GM11168 (cell line): ENCODE measurements at regions not wholly inside any gene's neighbourhood (a gene's known extent, or its start where the extent isn't known, plus 50 kb on each side); places are given as distances from the start of the nearest gene placed in this dataset.
"Not testable (repeated sequence)": the region's sequence is repeated elsewhere in the genome, so short reads cannot be mapped to it uniquely, and the experiment has no call there.

ENCODE experiments used
- in situ Hi-C: fragments of 300-500 bp; cut with MboI; formaldehyde crosslinking; loops from one replicate; pipeline ENCODE4 v1.12.0; 2022; ENCODE audit warnings: low sequenced_read_pairs; ENCODE audit not compliant: unreplicated experiment

GRCh38 chr18:14357553-14358297 is 185.7 kb downstream of the POTEC start:
- in situ Hi-C loops: not testable (repeated sequence)

DNA sequence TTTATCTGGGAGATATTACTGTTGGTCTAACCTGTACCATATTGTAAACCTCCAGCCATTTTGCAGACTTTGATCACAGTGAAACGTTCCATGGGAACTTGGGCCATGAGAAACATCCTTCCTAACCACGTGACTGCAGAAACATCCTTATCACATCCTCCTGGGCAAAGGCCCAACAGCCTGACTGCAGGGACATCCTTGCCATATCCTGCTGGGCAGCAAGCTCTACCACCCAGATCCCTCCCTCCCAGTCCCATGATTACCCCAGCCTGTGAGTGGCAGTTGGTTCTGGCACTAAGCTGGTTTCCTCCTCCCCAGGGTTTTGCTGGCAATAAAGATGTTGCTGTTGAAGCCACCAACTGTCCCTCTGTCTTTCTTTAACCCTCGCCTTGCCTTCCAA is 201.2 kb downstream of the POTEC start:
- in situ Hi-C loops: not testable (repeated sequence)

GRCh38 chr18:14336017-14336416 is 203.8 kb upstream of the ZNF519 start:
- in situ Hi-C loops: not testable (repeated sequence)

DNA sequence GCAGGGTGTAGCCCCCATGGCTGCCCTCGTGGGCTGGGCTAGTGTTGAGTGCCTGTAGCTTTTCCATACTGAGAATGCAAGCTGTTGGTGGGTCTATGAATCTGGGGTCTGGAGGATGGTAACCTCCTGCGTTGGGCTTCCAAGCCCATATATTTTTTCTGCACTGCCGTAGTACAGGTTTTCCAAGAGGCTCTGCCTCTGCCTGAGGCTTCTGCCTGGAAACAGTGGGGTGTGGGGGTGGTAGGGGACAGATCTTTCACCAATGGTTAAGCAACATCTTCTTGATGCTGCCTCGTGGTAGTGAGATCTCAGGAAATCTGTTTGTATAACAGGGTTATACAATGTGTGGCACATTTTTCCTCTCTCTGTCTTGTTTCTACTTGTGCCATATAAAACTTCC is 189.0 kb upstream of the ZNF519 start:
- in situ Hi-C loops: not testable (repeated sequence)

DNA sequence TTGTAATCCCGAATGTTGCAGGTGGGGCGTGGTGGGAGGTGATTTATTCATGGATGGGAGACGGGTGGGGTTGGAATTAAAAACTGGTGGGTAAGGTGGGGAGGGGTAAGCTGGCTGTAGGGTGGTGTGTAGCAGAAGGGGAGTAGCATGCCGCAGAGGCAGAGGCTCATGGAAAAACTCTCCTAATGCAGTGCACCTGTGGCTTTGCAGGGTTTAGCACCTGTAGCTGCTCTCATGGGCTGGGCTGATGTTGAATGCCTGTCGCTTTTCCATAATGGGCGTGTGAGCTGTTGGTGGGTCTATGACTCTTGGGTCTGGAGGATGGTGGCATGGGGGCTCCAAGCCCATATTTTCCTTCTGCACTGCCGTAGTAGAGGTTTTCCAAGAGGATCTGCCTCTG is 169.0 kb upstream of the ZNF519 start:
- in situ Hi-C loops: not testable (repeated sequence)

DNA sequence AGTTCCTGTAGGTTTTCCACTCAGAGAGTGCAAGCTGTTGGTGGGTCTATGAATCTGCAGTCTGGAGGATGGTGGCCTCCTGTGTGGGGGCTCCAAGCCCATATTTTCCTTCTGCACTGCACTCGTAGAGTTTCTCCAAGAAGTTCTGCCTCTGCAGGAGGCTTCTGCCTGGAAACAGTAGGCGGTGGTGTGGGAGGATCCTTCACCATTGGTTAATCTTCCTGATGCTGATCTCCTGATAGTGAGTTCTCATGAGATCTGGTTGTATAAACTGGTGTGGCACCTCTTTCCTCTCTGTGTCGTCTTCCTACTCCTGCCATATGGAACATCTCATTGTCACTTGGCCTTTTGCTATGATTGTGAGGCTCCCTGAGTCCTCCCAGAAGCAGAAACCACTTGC is 162.8 kb upstream of the ZNF519 start:
- in situ Hi-C loops: not testable (repeated sequence)

DNA sequence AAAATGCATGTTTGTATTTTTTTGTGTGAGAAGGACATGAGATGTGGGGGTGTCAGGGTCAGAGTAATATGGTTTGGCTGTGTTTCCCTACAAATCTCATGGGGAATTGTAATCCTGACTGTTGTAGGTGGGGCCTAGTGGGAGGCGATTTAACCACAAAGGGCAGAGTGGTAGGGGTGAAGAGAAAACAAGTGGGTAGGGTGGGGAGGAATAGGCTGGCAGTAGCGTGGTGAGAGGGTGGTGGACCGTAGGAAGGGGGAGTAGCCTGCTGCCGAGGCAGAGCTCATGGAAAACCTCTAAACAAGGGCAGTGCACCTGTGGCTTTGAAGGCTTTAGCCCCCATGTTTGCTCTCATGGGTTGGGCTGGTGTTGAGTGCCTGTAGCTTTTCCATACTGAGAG is 152.8 kb upstream of the ZNF519 start:
- in situ Hi-C loops: no loop called here

GRCh38 chr18:14275391-14275790 is 143.2 kb upstream of the ZNF519 start:
- in situ Hi-C loops: not testable (repeated sequence)

GRCh38 chr18:14265637-14266410 is 133.6 kb upstream of the ZNF519 start:
- in situ Hi-C loops: not testable (repeated sequence)

DNA sequence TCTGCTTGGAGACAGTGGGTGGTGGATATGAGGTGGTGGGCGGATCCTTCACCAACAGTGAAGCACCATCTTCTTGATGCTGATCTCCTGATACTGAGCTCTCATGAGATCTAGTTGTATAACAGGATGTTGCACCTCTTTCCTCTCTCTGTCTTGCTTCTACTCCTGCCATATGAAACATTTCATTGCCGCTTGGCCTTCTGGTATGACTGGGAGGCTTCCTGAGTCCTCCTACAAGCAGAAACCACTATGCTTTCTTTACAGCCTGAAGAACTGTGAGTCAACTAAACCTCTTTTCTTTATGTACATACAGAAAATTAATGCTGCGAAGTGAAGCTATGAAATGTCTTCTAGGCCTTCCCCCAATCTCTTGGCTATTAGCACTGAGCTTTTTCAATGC is 130.6 kb upstream of the ZNF519 start:
- in situ Hi-C loops: not testable (repeated sequence)

- in situ Hi-C loops: not testable (repeated sequence)
These were observed 117.9 kb upstream of the ZNF519 start for GRCh38 chr18:14250084-14250677.

DNA sequence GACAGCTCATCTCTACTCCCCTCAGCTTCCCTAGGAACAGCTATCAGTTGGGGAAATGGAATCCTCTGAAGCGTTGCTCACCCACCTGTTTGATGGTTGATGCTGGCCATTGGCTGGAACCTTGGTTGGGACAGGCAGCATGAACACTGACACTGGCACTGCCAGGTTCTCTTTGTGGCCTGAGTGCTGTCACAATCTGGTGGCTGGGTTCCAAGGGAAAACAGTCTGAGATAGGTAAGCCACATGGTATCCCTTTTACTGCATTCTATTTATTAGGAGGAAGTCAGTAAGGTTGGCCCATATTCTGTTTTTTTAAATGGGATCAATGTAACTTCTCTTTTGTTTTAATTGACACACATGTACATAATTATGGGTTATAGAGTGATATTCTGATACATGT is 107.0 kb upstream of the ZNF519 start:
- in situ Hi-C loops: not testable (repeated sequence)

GRCh38 chr18:14236356-14237048 is 104.3 kb upstream of the ZNF519 start:
- in situ Hi-C loops: not testable (repeated sequence)

DNA sequence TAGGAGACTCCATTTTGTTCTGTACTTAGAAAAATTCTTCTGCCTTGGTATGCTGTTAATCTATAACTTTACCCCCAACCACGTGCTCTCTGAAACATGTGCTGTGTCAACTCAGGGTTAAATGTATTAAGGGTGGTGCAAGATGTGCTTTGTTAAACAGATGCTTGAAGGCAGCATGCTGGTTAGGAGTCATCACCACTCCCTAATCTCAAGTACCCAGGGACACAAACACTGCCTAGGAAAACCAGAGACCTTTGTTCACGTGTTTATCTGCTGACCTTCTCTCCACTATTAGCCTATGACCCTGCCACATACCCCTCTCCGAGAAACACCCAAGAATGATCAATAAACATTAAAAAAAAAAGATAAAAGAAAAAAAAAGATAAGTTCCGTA is 93.0 kb upstream of the ZNF519 start:
- in situ Hi-C loops: not testable (repeated sequence)

- in situ Hi-C loops: not testable (repeated sequence)
These were observed 92.5 kb upstream of the ZNF519 start for GRCh38 chr18:14224551-14225285.

DNA sequence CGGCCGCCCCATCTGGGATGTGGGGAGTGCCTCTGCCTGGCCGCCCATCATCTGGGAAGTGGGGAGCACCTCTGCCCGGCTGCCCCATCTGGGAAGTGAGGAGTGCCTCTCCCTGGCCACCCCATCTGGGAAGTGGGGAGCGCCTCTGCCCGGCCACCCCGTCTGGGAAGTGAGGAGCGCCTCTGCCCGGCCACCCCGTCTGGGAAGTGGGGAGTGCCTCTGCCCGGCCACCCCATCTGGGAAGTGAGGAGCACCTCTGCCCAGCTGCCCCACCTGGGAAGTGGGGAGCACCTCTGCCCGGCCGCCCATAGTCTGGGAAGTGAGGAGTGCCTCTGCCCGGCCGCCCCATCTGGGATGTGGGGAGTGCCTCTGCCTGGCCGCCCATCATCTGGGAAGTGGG is 91.7 kb upstream of the ZNF519 start:
- in situ Hi-C loops: not testable (repeated sequence)

- in situ Hi-C loops: not testable (repeated sequence)
These were observed 91.1 kb upstream of the ZNF519 start for GRCh38 chr18:14223231-14223822.

- in situ Hi-C loops: not testable (repeated sequence)
These were observed 90.4 kb upstream of the ZNF519 start for GRCh38 chr18:14222354-14223221.

- in situ Hi-C loops: no loop called here
These were observed 89.5 kb upstream of the ZNF519 start for GRCh38 chr18:14221689-14222088.
